ENCODE measurements at regions not wholly inside any gene's neighbourhood (a gene's known extent, or its start where the extent isn't known, plus 50 kb on each side); places are given as distances from the start of the nearest gene placed in this dataset.

GRCh38 chr20:58001381-58001780, 227.1 kb downstream of the ANKRD60 start:
- TF ChIP-seq CTCF (IDR thresholded peaks at IDR 0.05) (no peak), ZFX (IDR thresholded peaks at IDR 0.05; ENCODE audit: borderline replicate concordance) (no peak)

Data from 22Rv1 (cell line).